Keratinocyte (primary cell): ENCODE measurements at regions not wholly inside any gene's neighbourhood (a gene's known extent, or its start where the extent isn't known, plus 50 kb on each side); places are given as distances from the start of the nearest gene placed in this dataset.

ENCODE experiments used
- DNase-seq: peaks from one replicate; pipeline ENCODE4 v3.0.0-alpha.2; 2011; ENCODE audit warnings: low read depth, missing footprints, low spot score
- FAIRE-seq: peaks from 2 replicates; lab custom pipeline; 2011; peaks lifted over from hg19 to GRCh38; lab: Jason Lieb, UNC
- H2AFZ ChIP-seq: 2 replicates; pipeline ENCODE4 v1.6.0; 2012; ENCODE audit warnings: low read length, control low read depth, inconsistent platforms; ENCODE audit not compliant: control insufficient read depth
- H3K27ac ChIP-seq: 2 replicates; pipeline ENCODE4 v1.5.1; 2011; ENCODE audit warnings: low read length; ENCODE audit not compliant: control insufficient read depth, insufficient read depth
- H3K27me3 ChIP-seq: 3 replicates; pipeline ENCODE4 v1.6.0; 2011; ENCODE audit warnings: low read length; ENCODE audit not compliant: control insufficient read depth, insufficient read depth; ENCODE audit errors: extremely low read depth
- H3K36me3 ChIP-seq, 2 experiments: 2 replicates in 1 of 2; 3 replicates in 1 of 2; pipeline ENCODE4 v1.5.1; 2011; ENCODE audit warnings: low read length in 2 of 2, mild to moderate bottlenecking in 1 of 2; ENCODE audit not compliant: control insufficient read depth in 2 of 2, insufficient read depth in 2 of 2; ENCODE audit errors: extremely low read depth in 1 of 2
- H3K4me1 ChIP-seq: 3 replicates; pipeline ENCODE4 v1.5.1; 2011; ENCODE audit warnings: low read length; ENCODE audit not compliant: control insufficient read depth, insufficient read depth; ENCODE audit errors: extremely low read depth
- H3K4me2 ChIP-seq: 3 replicates; pipeline ENCODE4 v1.6.0; 2011; ENCODE audit warnings: low read depth, low read length; ENCODE audit not compliant: control insufficient read depth, insufficient read depth; ENCODE audit errors: extremely low read depth
- H3K4me3 ChIP-seq, 3 experiments: fragments of 200-600 bp in 1 of 3; sonication (generic) in 1 of 3; 2 replicates in 2 of 3; 3 replicates in 1 of 3; pipeline ENCODE4 v1.5.1; 2011 to 2016; ENCODE audit warnings: low read length in 3 of 3, mild to moderate bottlenecking in 3 of 3, control low read depth in 2 of 3, inconsistent platforms in 1 of 3, low read depth in 1 of 3, mixed read lengths in 1 of 3, mixed run types in 1 of 3, moderate library complexity in 1 of 3; ENCODE audit not compliant: control insufficient read depth in 2 of 3, insufficient read depth in 2 of 3; ENCODE audit errors: extremely low read depth in 1 of 3
- H3K79me2 ChIP-seq: 2 replicates; pipeline ENCODE4 v1.6.0; 2012; ENCODE audit warnings: low read length; ENCODE audit not compliant: control insufficient read depth, insufficient read depth
- H3K9ac ChIP-seq: 3 replicates; pipeline ENCODE4 v1.6.0; 2011; ENCODE audit warnings: low read length; ENCODE audit not compliant: control insufficient read depth, insufficient read depth; ENCODE audit errors: extremely low read depth
- H3K9me1 ChIP-seq: 3 replicates; pipeline ENCODE4 v1.6.0; 2011; ENCODE audit warnings: low read length; ENCODE audit not compliant: control insufficient read depth, insufficient read depth; ENCODE audit errors: extremely low read depth
- H3K9me3 ChIP-seq: 2 replicates; pipeline ENCODE4 v1.5.1; 2012; ENCODE audit warnings: low read depth, low read length; ENCODE audit not compliant: control insufficient read depth
- H4K20me1 ChIP-seq: 3 replicates; pipeline ENCODE4 v1.6.0; 2011; ENCODE audit warnings: low read length; ENCODE audit not compliant: control insufficient read depth, insufficient read depth; ENCODE audit errors: extremely low read depth
- CTCF ChIP-seq, 3 experiments: IDR thresholded peaks in 1 of 3; conservative IDR thresholded peaks in 1 of 3; optimal IDR thresholded peaks in 1 of 3; 2 replicates in 2 of 3; 3 replicates in 1 of 3; pipeline versions ENCODE3 to v1.5.1; 2011; ENCODE audit warnings: low read length in 3 of 3, mild to moderate bottlenecking in 3 of 3, moderate library complexity in 2 of 3, control low read depth in 1 of 3, inconsistent platforms in 1 of 3; ENCODE audit not compliant: insufficient read depth in 2 of 3; ENCODE audit errors: extremely low read depth in 1 of 3
- EZH2 ChIP-seq: IDR thresholded peaks from one replicate; pipeline ENCODE4 v1.6.1; 2012; ENCODE audit warnings: inconsistent platforms, mild to moderate bottlenecking, low read length, moderate library complexity
- dilution Hi-C: fragments of 300-500 bp; cut with MboI; formaldehyde crosslinking; loops from one replicate; pipeline ENCODE4 v1.7.0; 2020; ENCODE audit warnings: low sequenced_read_pairs; ENCODE audit not compliant: extremely low pct_ligation_motif_present

GRCh38 chr9:20255052-20255451, 367.2 kb downstream of the MLLT3 start:
- Histone ChIP-seq H2AFZ (no peak overlapping the region), H3K79me2 (no peaks in the 10 kb centered on the region), H3K9ac (no peak overlapping the region), H3K4me3 (no peak overlapping the region), H3K27me3 (no peaks in the 10 kb centered on the region), H3K4me1 (no peaks in the 10 kb centered on the region), H3K9me1 (no peaks in the 10 kb centered on the region), H3K4me2 (no peak overlapping the region), H4K20me1 (no peaks in the 10 kb centered on the region), H3K9me3 (no peaks in the 10 kb centered on the region), H3K27ac (no peak overlapping the region), H3K36me3 (no peaks in the 10 kb centered on the region)
- dilution Hi-C loops, result no loop called here
- no peak for FAIRE-seq
- DNase-seq, result no peak
- no peak for TF ChIP-seq EZH2
- no peak for TF ChIP-seq CTCF (optimal IDR thresholded peaks at IDR 0.05 in 1 of 3, IDR thresholded peaks at IDR 0.05 in 1 of 3, conservative IDR thresholded peaks at IDR 0.05 in 1 of 3; ENCODE audit: extremely low read depth in 1 of 3, insufficient read depth in 2 of 3, low read length in 3 of 3)

GRCh38 chr9:20253635-20254034, 368.7 kb downstream of the MLLT3 start:
- Histone ChIP-seq H3K36me3 (no peaks in the 10 kb centered on the region), H3K9me3 (no peaks in the 10 kb centered on the region), H3K27me3 (no peaks in the 10 kb centered on the region), H4K20me1 (no peaks in the 10 kb centered on the region), H2AFZ (no peak overlapping the region), H3K79me2 (no peaks in the 10 kb centered on the region), H3K27ac (no peak overlapping the region), H3K9ac (no peak overlapping the region), H3K4me2 (no peak overlapping the region), H3K9me1 (no peaks in the 10 kb centered on the region), H3K4me1 (no peaks in the 10 kb centered on the region), H3K4me3 (no peak overlapping the region)
- TF ChIP-seq EZH2 (no peak), CTCF (optimal IDR thresholded peaks at IDR 0.05 in 1 of 3, IDR thresholded peaks at IDR 0.05 in 1 of 3, conservative IDR thresholded peaks at IDR 0.05 in 1 of 3; ENCODE audit: extremely low read depth in 1 of 3, insufficient read depth in 2 of 3, low read length in 3 of 3) (no peak)
- DNase-seq, result no peak
- FAIRE-seq, result no peak
- dilution Hi-C loops, result no loop called here
